HG02870 (cell line): ENCODE measurements at regions not wholly inside any gene's neighbourhood (a gene's known extent, or its start where the extent isn't known, plus 50 kb on each side); places are given as distances from the start of the nearest gene placed in this dataset.
A peak's percentile ranks its signal among the peaks of the same experiment; 100 is the strongest.

ENCODE experiments used
- ATAC-seq: cut with Tn5 transposase; IDR thresholded peaks from one replicate; pipeline ENCODE4 v1.9.1; 2021; ENCODE audit warnings: mild to moderate bottlenecking, moderate library complexity; ENCODE audit not compliant: unreplicated experiment

GRCh38 chrX:110408949-110409588, 50.4 kb downstream of the RTL9 start:
- ATAC-seq = no peak

GRCh38 chrX:110409925-110410324, 51.3 kb downstream of the RTL9 start:
- ATAC-seq = no peak

GRCh38 chrX:110410603-110411002, 52.0 kb downstream of the RTL9 start:
- ATAC-seq = no peak

GRCh38 chrX:110412971-110413726, 54.5 kb downstream of the RTL9 start:
- ATAC-seq = no peak

- ATAC-seq = no peak
These were observed 55.1 kb downstream of the RTL9 start for GRCh38 chrX:110413727-110414124.

- peak; percentile 8 for ATAC-seq
These were observed 55.6 kb downstream of the RTL9 start for GRCh38 chrX:110414273-110414672.

GRCh38 chrX:110414679-110415439, 56.2 kb downstream of the RTL9 start:
- peak; percentile 73 for ATAC-seq

- ATAC-seq = no peak
These were observed 57.0 kb downstream of the RTL9 start for GRCh38 chrX:110415440-110416170.

- ATAC-seq = no peak
These were observed 58.5 kb downstream of the RTL9 start for GRCh38 chrX:110417128-110417527.

GRCh38 chrX:110418316-110419235, 59.9 kb downstream of the RTL9 start:
- ATAC-seq = no peak

- no peak for ATAC-seq
These were observed 60.9 kb downstream of the RTL9 start for GRCh38 chrX:110419512-110419911.

GRCh38 chrX:110420771-110421499, 62.3 kb downstream of the RTL9 start:
- peak; percentile 57 for ATAC-seq

GRCh38 chrX:110421500-110422455, 63.1 kb downstream of the RTL9 start:
- ATAC-seq = no peak

- ATAC-seq = no peak
These were observed 66.8 kb downstream of the RTL9 start for GRCh38 chrX:110425222-110426154.

GRCh38 chrX:110426155-110426504, 67.5 kb downstream of the RTL9 start:
- ATAC-seq = no peak

GRCh38 chrX:110427076-110427475, 68.4 kb downstream of the RTL9 start:
- no peak for ATAC-seq

- ATAC-seq = no peak
These were observed 69.5 kb downstream of the RTL9 start for GRCh38 chrX:110428144-110428543.
